Esophagus muscularis mucosa (tissue), 4 donors: ENCODE measurements at regions not wholly inside any gene's neighbourhood (a gene's known extent, or its start where the extent isn't known, plus 50 kb on each side); places are given as distances from the start of the nearest gene placed in this dataset.

Experiments used
- CTCF ChIP-seq, 3 experiments: fragments of 200-600 bp in 2 of 3; fragments of 450-650 bp in 1 of 3; sonication (generic) in 2 of 3; IDR thresholded peaks; one replicate each; pipeline ENCODE4 v1.5.1; 2017 to 2019; ENCODE audit warnings: antibody characterized with exemption in 3 of 3, mild to moderate bottlenecking in 2 of 3, moderate library complexity in 1 of 3
- EP300 ChIP-seq: sonication (generic); formaldehyde crosslinking; IDR thresholded peaks from one replicate; pipeline ENCODE4 v1.6.1; 2017; ENCODE audit warnings: antibody characterized with exemption
- POLR2AphosphoS5 ChIP-seq, 2 donors: sonication (generic); formaldehyde crosslinking; IDR thresholded peaks; one replicate each; pipeline ENCODE4 v1.6.1; 2017; ENCODE audit warnings: antibody characterized with exemption in 2 of 2

GRCh38 chr3:43207628-43208085 is 78.7 kb upstream of the SNRK start:
- TF ChIP-seq CTCF (IDR thresholded peaks at IDR 0.05) = no peak
- no peak for TF ChIP-seq POLR2AphosphoS5 (IDR thresholded peaks at IDR 0.05)
- no peak for TF ChIP-seq EP300
